HL-60 (cell line): ENCODE measurements at regions not wholly inside any gene's neighbourhood (a gene's known extent, or its start where the extent isn't known, plus 50 kb on each side); places are given as distances from the start of the nearest gene placed in this dataset.

Experiments
- DNase-seq, 2 experiments: peaks; one replicate each; pipeline ENCODE4 v3.0.0-alpha.2; 2010 to 2020; ENCODE audit warnings: low read depth in 1 of 2, low spot score in 1 of 2
- H3K27ac ChIP-seq: fragments of 250-450 bp; sonication (Bioruptor Pico); replicated peaks from 2 replicates; pipeline ENCODE4 v1.5.1; 2020; ENCODE audit warnings: mild to moderate bottlenecking, moderate library complexity
- H3K27me3 ChIP-seq: fragments of 250-450 bp; sonication (Bioruptor Pico); 2 replicates; pipeline ENCODE4 v1.5.1; 2021; ENCODE audit warnings: mild to moderate bottlenecking, moderate library complexity; ENCODE audit not compliant: insufficient read depth, poor library complexity, severe bottlenecking
- H3K4me3 ChIP-seq: replicated peaks from 2 replicates; pipeline ENCODE4 v1.5.1; 2011; ENCODE audit warnings: mild to moderate bottlenecking, control low read depth, low read length; ENCODE audit not compliant: insufficient read depth
- GABPA ChIP-seq: IDR thresholded peaks from 2 replicates; pipeline ENCODE4 v1.6.1; 2012; ENCODE audit warnings: low read depth
- POLR2AphosphoS5 ChIP-seq: IDR thresholded peaks from 2 replicates; pipeline ENCODE4 v1.6.1; 2012; ENCODE audit warnings: low read depth
- SPI1 ChIP-seq: IDR thresholded peaks from 2 replicates; pipeline ENCODE4 v1.6.1; 2012; ENCODE audit warnings: low read depth, mild to moderate bottlenecking, borderline replicate concordance
- TF ChIP-seq, protein P1 (sequence below): IDR thresholded peaks from 2 replicates; pipeline ENCODE4 v1.6.1; 2012; ENCODE audit warnings: low read depth; ENCODE audit not compliant: insufficient replicate concordance
- TF ChIP-seq, protein P2 (sequence below): IDR thresholded peaks from one replicate; pipeline ENCODE4 v1.5.1; 2011; ENCODE audit warnings: low read length, control low read depth, inconsistent platforms; ENCODE audit not compliant: insufficient read depth

DNA sequence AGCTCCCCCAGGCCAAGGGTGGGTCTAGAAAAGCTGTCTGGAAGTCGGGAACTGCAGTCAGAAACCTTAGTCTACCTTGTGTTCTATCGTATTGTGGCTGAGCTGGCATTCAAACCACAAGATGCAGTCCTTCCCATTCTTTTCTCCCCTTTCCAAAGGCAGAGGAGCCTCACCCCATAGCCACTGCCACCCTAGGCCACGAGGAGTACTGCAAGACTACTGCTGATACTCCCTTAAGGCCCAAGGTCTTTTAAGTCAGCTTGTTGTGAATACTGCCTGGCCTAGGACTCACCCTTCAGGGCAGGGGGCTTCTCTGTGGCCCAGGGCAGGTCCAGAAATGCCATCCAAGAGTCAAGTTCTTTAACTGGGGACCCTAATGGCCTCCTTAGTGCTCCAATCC, 214.5 kb upstream of the CNTNAP2 start:
- H3K27me3 ChIP-seq = no peaks in the 10 kb centered on the region
- TF ChIP-seq, protein P1, sequence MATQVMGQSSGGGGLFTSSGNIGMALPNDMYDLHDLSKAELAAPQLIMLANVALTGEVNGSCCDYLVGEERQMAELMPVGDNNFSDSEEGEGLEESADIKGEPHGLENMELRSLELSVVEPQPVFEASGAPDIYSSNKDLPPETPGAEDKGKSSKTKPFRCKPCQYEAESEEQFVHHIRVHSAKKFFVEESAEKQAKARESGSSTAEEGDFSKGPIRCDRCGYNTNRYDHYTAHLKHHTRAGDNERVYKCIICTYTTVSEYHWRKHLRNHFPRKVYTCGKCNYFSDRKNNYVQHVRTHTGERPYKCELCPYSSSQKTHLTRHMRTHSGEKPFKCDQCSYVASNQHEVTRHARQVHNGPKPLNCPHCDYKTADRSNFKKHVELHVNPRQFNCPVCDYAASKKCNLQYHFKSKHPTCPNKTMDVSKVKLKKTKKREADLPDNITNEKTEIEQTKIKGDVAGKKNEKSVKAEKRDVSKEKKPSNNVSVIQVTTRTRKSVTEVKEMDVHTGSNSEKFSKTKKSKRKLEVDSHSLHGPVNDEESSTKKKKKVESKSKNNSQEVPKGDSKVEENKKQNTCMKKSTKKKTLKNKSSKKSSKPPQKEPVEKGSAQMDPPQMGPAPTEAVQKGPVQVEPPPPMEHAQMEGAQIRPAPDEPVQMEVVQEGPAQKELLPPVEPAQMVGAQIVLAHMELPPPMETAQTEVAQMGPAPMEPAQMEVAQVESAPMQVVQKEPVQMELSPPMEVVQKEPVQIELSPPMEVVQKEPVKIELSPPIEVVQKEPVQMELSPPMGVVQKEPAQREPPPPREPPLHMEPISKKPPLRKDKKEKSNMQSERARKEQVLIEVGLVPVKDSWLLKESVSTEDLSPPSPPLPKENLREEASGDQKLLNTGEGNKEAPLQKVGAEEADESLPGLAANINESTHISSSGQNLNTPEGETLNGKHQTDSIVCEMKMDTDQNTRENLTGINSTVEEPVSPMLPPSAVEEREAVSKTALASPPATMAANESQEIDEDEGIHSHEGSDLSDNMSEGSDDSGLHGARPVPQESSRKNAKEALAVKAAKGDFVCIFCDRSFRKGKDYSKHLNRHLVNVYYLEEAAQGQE = no peak
- TF ChIP-seq, protein P2, sequence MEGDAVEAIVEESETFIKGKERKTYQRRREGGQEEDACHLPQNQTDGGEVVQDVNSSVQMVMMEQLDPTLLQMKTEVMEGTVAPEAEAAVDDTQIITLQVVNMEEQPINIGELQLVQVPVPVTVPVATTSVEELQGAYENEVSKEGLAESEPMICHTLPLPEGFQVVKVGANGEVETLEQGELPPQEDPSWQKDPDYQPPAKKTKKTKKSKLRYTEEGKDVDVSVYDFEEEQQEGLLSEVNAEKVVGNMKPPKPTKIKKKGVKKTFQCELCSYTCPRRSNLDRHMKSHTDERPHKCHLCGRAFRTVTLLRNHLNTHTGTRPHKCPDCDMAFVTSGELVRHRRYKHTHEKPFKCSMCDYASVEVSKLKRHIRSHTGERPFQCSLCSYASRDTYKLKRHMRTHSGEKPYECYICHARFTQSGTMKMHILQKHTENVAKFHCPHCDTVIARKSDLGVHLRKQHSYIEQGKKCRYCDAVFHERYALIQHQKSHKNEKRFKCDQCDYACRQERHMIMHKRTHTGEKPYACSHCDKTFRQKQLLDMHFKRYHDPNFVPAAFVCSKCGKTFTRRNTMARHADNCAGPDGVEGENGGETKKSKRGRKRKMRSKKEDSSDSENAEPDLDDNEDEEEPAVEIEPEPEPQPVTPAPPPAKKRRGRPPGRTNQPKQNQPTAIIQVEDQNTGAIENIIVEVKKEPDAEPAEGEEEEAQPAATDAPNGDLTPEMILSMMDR = no peak
- TF ChIP-seq POLR2AphosphoS5 (no peak), SPI1 (no peak), GABPA (no peak)
- H3K27ac ChIP-seq = no peak overlapping the region
- H3K4me3 ChIP-seq = no peak overlapping the region
- no peak for DNase-seq

DNA sequence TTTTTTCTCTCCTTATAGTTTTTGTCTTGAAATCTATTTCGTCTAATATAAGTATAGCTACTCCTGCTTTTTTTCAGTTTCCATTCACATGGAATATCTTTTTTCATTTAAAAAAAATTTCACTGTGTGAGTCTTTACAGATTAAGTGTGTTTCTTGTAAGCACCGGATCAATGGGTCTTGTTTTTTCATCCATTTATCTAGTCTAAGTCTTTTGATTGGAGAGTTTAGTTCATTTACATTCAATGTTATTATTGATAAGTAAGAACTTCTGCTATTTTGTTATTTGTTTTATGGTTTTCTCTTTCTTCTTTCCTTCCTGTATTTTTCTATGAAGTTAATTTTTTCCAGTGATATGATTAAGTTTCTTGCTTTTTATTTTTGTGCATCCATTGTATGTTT, 216.7 kb upstream of the CNTNAP2 start:
- TF ChIP-seq GABPA (no peak), SPI1 (no peak), POLR2AphosphoS5 (no peak)
- TF ChIP-seq, protein P2 = no peak
- TF ChIP-seq, protein P1 = no peak
- no peak overlapping the region for H3K4me3 ChIP-seq
- DNase-seq = no peak
- no peaks in the 10 kb centered on the region for H3K27me3 ChIP-seq
- H3K27ac ChIP-seq = no peak overlapping the region

DNA sequence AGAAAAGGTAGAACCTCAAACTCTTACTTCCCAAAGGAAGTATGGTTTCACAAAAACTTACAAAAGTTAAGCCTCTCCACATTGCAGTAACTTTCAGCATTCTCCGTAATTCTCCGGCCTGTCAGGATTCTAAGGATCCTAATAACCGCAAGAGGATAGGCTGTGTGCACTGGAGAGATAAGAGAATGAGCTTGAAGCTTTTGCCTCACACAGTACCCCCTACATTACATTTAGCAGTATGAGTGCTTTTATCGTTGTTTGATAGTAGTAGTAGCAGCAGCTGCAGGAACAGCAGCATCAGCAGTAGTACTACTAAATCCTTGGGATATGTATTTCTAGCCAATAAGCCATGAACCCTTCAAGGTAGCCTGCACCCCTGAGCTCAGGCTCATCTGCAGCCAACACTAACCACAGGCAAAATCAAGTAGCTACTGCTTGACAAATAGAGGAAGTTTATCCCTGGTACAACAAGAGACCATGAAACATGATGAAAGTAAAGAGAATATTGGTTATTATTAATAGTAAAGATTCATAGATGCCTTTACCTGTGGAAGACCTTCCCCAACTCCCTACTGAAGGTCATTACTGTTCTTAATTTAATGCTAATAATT, 222.6 kb upstream of the CNTNAP2 start:
- DNase-seq = no peak
- Histone ChIP-seq H3K4me3 (no peak overlapping the region), H3K27me3 (no peaks in the 10 kb centered on the region), H3K27ac (no peak overlapping the region)
- TF ChIP-seq GABPA = no peak
- TF ChIP-seq POLR2AphosphoS5 = no peak
- TF ChIP-seq, protein P2 = no peak
- no peak for TF ChIP-seq SPI1
- TF ChIP-seq, protein P1 = no peak
